Epidermal melanocyte (primary cell): ENCODE measurements at regions not wholly inside any gene's neighbourhood (a gene's known extent, or its start where the extent isn't known, plus 50 kb on each side); places are given as distances from the start of the nearest gene placed in this dataset.
"Not testable (repeated sequence)": the region's sequence is repeated elsewhere in the genome, so short reads cannot be mapped to it uniquely, and the experiment has no call there.

Experiments used
- DNase-seq: peaks from one replicate; pipeline ENCODE4 v3.0.0; 2011; ENCODE audit warnings: low spot score; ENCODE audit not compliant: insufficient read length

DNA sequence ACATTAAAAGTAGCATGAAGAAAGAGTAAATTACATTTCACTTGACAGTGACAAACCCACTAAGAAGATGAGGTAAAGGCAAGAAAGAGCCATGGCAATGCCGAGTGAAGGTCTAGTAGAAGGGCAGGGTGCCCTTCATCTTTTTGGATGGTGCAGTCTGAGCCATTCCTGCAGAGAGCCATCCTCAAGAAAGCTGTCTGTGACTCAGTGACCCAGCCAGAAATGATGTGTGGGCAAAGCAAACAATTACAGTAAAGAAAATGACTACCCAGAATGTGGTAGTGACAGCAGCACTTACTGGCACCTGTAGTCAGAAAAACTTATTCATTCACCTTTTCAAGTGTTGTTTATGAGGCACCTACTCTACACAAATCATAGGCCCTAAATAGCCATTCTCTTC is 281.7 kb downstream of the DUSP6 start:
- DNase-seq: no peak

GRCh38 chr12:89069431-89069830 is 282.9 kb downstream of the DUSP6 start:
- DNase-seq: no peak

DNA sequence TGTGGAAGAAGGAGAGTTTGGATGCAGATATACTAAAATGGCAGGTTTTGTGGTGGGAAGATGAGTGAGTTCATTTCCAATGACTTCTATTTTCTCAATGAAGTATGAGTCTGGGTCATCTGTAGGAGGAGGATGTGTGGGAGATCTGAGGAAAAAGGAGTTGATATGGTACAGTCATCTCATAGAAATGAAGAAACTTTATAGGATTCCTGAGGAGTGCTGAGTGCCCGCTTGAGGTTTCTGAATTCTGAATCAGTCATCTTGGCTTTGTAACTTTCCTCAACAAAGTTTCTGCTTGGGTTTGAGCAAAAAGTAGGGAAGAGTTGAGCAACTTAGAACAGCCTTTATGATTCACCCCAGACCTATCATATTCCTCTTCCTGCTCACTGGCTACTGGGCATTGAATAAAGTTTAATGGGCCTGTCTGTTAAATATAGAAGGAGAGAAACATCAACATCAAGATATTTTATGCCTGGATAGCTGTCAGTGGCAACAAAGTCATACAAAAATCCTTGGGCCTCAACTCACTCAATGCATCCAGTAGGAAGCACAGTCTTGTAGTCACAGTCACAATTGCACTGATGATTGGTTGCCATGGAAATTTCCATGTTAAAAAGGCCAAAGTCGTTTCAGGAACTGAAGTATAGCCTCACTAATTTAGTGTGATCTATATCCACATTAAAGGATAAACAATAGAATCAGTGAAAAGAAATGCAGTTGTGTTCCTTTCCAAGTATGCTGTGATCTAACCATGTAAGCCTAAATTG is 284.7 kb downstream of the DUSP6 start:
- DNase-seq: no peak

DNA sequence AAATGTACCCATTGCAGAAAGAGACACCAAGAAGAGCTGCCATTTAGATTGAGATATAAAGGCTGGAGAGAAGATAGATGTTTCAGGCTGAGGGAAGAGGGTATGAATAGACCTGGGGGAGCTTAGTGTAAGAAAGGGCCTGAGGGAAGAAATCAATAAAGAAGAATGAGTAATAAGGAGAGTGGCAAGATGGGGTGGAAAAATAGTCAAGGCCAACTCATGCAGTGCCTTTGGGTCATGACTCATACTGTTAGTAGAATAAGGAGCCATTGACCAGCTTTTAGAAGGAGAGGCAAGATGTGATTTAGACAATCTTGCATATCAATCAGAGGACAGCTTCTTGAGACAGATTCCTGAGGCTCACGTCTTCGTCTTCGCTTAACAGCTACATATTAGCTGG is 287.5 kb downstream of the DUSP6 start:
- no peak for DNase-seq

- no peak for DNase-seq
Measured at GRCh38 chr12:89064151-89064550, 288.1 kb downstream of the DUSP6 start.

DNA sequence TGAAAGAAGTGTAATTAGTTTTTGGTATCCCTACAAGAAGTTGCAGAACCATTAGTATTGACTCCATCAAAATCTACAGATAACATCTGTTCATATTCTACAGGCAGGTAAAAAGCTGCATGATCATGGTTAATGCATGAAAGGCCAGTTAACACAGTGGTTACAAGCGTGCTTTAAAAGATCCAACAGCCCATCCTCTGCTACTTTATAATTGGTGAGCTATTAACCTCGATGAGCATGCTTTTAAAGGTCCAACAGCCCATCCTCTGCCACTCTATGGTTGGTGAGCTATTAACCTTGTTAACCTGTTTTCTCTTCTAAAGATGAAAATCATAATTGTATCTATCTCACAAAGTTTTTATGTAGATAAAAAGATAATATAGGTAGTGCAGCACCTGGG is 289.3 kb downstream of the DUSP6 start:
- DNase-seq: no peak

DNA sequence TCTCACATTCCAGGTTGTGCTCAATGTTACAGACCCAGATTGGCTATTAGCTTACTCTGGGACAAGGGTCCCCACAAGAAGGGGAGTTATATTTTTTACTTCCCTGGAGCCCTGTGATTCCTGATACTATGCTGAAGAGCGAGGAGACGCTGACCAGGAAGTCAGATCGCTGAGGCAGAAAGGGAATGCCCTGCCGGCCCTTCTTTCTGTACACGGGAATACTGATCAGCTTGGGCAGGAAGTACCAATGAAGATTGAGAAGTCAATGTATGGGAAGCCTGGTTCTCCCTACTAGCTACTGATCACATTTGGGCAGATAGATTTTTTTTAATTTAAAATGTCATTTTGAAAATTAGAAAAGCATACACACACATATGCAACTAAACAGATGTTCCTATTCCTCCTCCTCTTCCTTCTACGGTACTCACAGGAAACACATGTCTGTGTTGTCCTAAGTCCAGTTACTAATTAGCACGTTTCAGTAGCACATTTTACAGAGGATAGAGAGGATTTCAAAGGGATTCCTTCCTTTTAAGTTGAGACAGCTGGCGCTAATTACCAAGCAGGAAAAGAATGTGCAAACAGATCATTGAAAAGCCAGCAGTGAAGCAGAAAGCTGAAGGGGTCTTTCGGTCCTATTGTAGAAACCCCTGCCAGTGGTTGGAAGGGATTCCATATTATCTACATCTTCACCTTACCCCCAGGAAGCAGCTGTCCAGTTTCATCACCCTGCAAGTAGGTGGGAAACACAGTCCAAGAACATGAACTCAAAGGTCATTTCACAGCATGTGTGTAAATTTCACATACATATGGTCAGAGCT is 292.4 kb downstream of the DUSP6 start:
- no peak for DNase-seq

- no peak for DNase-seq
Measured at GRCh38 chr12:89059056-89059455, 293.2 kb downstream of the DUSP6 start.

DNA sequence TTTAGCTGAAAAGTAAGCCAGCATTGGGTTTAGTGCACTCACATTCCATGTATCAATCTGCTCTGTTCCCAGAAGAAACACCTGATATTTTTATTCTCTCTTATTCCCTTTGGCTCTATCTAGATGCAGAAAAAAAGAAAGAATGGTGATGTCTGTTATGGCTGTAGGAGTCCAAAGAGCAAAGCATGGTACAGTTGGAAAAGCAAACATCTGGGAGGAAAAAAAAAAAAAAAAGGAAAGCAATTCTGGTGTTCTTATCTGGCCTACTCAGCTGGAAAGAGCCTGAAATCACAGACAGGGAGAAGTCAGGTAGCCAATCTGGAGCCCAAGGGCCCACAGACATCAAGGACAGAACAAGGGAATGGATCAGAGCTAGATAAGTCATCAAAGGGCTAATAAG is 293.9 kb downstream of the DUSP6 start:
- DNase-seq: no peak

GRCh38 chr12:89053817-89054216 is 298.5 kb downstream of the DUSP6 start:
- not testable (repeated sequence) for DNase-seq

- DNase-seq: peak; percentile 50
Measured at GRCh38 chr12:89051065-89051677, 301.1 kb downstream of the DUSP6 start.

DNA sequence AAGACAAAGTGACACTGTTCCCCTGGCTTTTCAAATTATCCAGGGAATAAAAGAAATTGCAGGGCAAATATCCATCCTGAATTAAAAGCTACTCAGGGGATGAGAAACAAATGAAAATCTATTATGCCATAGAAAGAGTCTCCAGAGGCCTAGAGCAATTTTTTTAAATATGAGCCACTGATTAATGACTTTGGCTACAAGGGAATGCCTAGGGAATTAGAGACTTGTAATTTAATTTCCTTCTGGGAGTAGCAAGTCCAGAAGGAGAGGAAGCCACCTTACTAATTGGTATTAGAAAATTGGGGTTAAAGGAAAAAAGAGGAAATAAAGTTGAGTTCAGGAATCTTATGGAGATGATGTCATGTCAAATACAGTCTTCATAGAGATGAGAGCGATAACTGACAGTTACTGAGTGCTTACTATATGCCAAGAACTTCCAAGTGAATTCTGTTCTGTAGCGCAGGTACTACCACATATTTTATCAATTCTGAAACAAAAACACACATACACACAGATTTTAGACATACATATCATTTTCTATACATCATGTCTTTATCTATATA is 304.4 kb downstream of the DUSP6 start:
- no peak for DNase-seq

- no peak for DNase-seq
Measured at GRCh38 chr12:89041078-89041477, 311.2 kb downstream of the DUSP6 start.

- DNase-seq: no peak
Measured at GRCh38 chr12:89040146-89040964, 311.9 kb downstream of the DUSP6 start.

- no peak for DNase-seq
Measured at GRCh38 chr12:89038831-89039512, 313.3 kb downstream of the DUSP6 start.

DNA sequence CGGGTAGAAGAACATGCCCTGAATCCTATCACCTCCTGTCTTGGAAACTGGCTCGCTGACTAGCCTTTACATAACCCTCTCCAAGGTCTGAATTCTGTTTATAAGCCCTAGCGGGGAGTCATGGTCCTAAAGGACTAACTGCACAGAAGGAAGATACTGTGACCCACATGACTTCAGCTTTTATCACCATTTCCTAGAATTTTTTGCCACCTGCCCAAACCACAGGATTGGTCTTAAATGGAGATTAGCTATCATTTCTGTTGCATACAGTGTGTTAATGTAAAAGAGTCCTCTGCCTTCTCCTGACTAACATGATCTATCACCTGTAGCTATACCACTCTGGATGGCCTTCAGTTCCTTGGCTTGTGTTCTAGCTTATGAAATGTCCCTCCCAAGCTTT is 319.2 kb downstream of the DUSP6 start:
- DNase-seq: no peak

GRCh38 chr12:89029961-89030360 is 322.3 kb downstream of the DUSP6 start:
- DNase-seq: no peak

DNA sequence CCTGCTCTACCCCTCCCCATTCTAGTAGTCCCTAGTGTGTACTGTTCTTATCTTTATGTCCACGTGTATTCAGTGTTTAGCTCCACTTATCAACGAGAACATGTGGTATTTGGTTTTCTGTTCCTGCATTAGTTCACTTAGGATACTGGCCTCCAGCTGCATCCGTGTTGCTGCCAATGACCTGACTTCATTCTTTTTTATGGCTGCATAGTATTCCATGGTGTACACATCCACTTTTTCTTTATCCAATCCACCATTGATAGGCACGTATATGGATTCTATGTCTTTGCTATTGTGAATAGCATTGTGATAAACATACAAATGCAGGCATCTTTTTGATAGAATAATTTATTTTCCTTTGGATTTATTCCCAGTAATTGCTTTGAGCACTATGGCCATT is 327.7 kb downstream of the DUSP6 start:
- DNase-seq: no peak

DNA sequence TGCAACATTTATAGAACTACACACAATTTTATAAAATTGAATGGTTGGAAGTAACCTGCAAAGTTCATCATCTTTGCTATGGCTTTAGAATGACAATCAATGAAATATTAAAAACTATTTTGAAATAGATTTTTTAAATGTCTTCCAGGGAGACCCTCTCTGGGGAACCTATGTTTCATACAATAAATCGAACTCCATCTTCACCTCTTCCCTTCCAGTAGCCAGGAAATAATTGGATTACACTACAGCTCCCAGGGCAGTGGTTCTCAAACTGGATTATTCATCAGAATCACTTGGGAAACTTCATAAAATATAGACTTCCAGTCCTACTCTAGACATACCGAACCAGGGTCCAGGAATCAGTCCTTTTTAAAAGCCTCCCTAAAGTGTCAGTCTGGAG is 328.4 kb downstream of the DUSP6 start:
- DNase-seq: no peak

GRCh38 chr12:89020689-89021088 is 331.6 kb downstream of the DUSP6 start:
- DNase-seq: no peak

GRCh38 chr12:89020121-89020480 is 332.2 kb downstream of the DUSP6 start:
- DNase-seq: no peak
